Fibroblast of skin of back (primary cell): ENCODE measurements at regions not wholly inside any gene's neighbourhood (a gene's known extent, or its start where the extent isn't known, plus 50 kb on each side); places are given as distances from the start of the nearest gene placed in this dataset.

ENCODE experiments used
- DNase-seq: peaks from one replicate; pipeline ENCODE4 v3.0.0-alpha.2; 2013

- DNase-seq: no peak
Observed at GRCh38 chr22:46066691-46067090, 83.6 kb upstream of the PPARA start.

GRCh38 chr22:46067159-46068111 lies 82.9 kb upstream of the PPARA start:
- no peak for DNase-seq

- no peak for DNase-seq
Observed at GRCh38 chr22:46068181-46068592, 82.1 kb upstream of the PPARA start.

GRCh38 chr22:46068593-46069491 lies 81.5 kb upstream of the PPARA start:
- peak; percentile 96 for DNase-seq

- DNase-seq: peak; percentile 95
Observed at GRCh38 chr22:46069521-46070214, 80.7 kb upstream of the PPARA start.

GRCh38 chr22:46070215-46070802 lies 80.0 kb upstream of the PPARA start:
- DNase-seq: no peak

- peak; percentile 83 for DNase-seq
Observed at GRCh38 chr22:46070803-46071450, 79.4 kb upstream of the PPARA start.

GRCh38 chr22:46071451-46072109 lies 78.7 kb upstream of the PPARA start:
- DNase-seq: peak; percentile 96

- DNase-seq: peak; percentile 55
Observed at GRCh38 chr22:46072110-46072881, 78.0 kb upstream of the PPARA start.

- no peak for DNase-seq
Observed at GRCh38 chr22:46072981-46073682, 77.2 kb upstream of the PPARA start.

GRCh38 chr22:46073683-46074504 lies 76.4 kb upstream of the PPARA start:
- peak; percentile 34 for DNase-seq

- peak; percentile 28 for DNase-seq
Observed at GRCh38 chr22:46074771-46075551, 75.4 kb upstream of the PPARA start.

- no peak for DNase-seq
Observed at GRCh38 chr22:46075764-46076531, 74.4 kb upstream of the PPARA start.

GRCh38 chr22:46076651-46077339 lies 73.5 kb upstream of the PPARA start:
- peak; percentile 93 for DNase-seq

GRCh38 chr22:46077669-46078099 lies 72.6 kb upstream of the PPARA start:
- no peak for DNase-seq
